GM19025 (cell line): ENCODE measurements at regions not wholly inside any gene's neighbourhood (a gene's known extent, or its start where the extent isn't known, plus 50 kb on each side); places are given as distances from the start of the nearest gene placed in this dataset.
"Not testable (repeated sequence)": the region's sequence is repeated elsewhere in the genome, so short reads cannot be mapped to it uniquely, and the experiment has no call there.

Experiments
- ATAC-seq: cut with Tn5 transposase; IDR thresholded peaks from one replicate; pipeline ENCODE4 v1.9.1; 2021; ENCODE audit warnings: mild to moderate bottlenecking, low read depth, moderate library complexity; ENCODE audit not compliant: unreplicated experiment

GRCh38 chr4:34974313-34974680 lies 1270.0 kb downstream of the ARAP2 start:
- no peak for ATAC-seq

GRCh38 chr4:35021222-35021621 lies 1223.1 kb downstream of the ARAP2 start:
- not testable (repeated sequence) for ATAC-seq

GRCh38 chr4:35025152-35025834 lies 1219.0 kb downstream of the ARAP2 start:
- no peak for ATAC-seq

GRCh38 chr4:35038079-35038805 lies 1206.1 kb downstream of the ARAP2 start:
- no peak for ATAC-seq

GRCh38 chr4:35038845-35039244 lies 1205.5 kb downstream of the ARAP2 start:
- no peak for ATAC-seq

- no peak for ATAC-seq
Measured at GRCh38 chr4:35052546-35052945, 1191.8 kb downstream of the ARAP2 start.

- ATAC-seq = no peak
Measured at GRCh38 chr4:35063031-35063570, 1181.2 kb downstream of the ARAP2 start.

GRCh38 chr4:35066406-35066805 lies 1177.9 kb downstream of the ARAP2 start:
- ATAC-seq = no peak

- no peak for ATAC-seq
Measured at GRCh38 chr4:35080799-35081198, 1163.5 kb downstream of the ARAP2 start.

GRCh38 chr4:35087218-35087617 lies 1157.1 kb downstream of the ARAP2 start:
- no peak for ATAC-seq

- no peak for ATAC-seq
Measured at GRCh38 chr4:35100932-35101331, 1143.4 kb downstream of the ARAP2 start.

GRCh38 chr4:35102066-35102465 lies 1142.2 kb downstream of the ARAP2 start:
- no peak for ATAC-seq

GRCh38 chr4:35105486-35105885 lies 1138.8 kb downstream of the ARAP2 start:
- no peak for ATAC-seq

- no peak for ATAC-seq
Measured at GRCh38 chr4:35106091-35106734, 1138.1 kb downstream of the ARAP2 start.

- ATAC-seq = no peak
Measured at GRCh38 chr4:35124106-35124505, 1120.2 kb downstream of the ARAP2 start.

- no peak for ATAC-seq
Measured at GRCh38 chr4:35125995-35126712, 1118.2 kb downstream of the ARAP2 start.

- no peak for ATAC-seq
Measured at GRCh38 chr4:35138449-35138848, 1105.9 kb downstream of the ARAP2 start.

- ATAC-seq = no peak
Measured at GRCh38 chr4:35147761-35148160, 1096.6 kb downstream of the ARAP2 start.

GRCh38 chr4:35151816-35152572 lies 1092.3 kb downstream of the ARAP2 start:
- no peak for ATAC-seq

- no peak for ATAC-seq
Measured at GRCh38 chr4:35163168-35163567, 1081.1 kb downstream of the ARAP2 start.
